Retinal pigment epithelial cell (primary cell): ENCODE measurements at regions not wholly inside any gene's neighbourhood (a gene's known extent, or its start where the extent isn't known, plus 50 kb on each side); places are given as distances from the start of the nearest gene placed in this dataset.
"Not testable (repeated sequence)": the region's sequence is repeated elsewhere in the genome, so short reads cannot be mapped to it uniquely, and the experiment has no call there.

ENCODE experiments used
- DNase-seq: peaks from one replicate; pipeline ENCODE4 v3.0.0-alpha.2; 2010; ENCODE audit warnings: low read depth
- H3K4me3 ChIP-seq: 2 replicates; pipeline ENCODE4 v1.5.1; 2011; ENCODE audit warnings: mild to moderate bottlenecking, low read length, control low read depth, moderate library complexity
- TF ChIP-seq, protein P1 (sequence below): conservative IDR thresholded peaks from 2 replicates; pipeline ENCODE4 v1.5.1; 2011; ENCODE audit warnings: low read depth, low read length, control low read depth, inconsistent platforms

DNA sequence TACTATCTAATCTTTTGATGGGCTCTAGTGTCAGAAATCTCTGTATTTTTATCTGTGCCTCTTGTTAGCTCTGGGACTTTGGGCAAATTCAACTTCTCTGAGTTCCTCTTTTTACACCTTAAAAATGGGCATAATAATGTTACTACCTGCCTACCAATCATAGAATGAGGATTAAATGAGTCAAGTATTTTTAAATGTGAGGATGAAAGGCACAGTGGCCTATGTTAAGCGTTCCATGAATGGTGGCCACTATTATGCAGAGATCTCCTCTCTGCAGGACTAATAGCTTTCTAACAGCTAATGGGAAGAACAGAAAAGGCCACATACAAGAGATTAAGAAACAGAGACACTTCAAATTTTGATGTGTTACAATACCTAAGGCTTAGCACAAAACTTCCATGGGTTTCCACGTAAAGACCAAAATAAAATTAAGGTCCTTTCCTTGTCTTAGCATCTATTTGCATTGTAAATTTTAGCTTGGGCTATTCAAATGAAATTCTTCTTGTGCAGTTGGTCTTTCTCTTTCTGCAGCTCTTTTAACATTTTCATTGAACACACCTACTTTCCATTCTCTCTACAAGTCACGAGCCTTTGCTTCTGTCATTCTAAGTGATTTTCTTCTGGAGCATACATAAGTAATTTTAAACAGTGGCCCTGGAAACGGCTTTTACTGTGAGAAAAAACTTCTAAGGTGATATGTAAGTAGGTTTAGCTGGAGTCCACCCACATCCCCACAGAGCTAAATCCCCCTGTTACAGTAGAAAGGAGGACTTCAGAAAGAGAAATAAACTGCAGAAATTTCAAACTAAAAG, 117.9 kb upstream of the MED14 start:
- H3K4me3 ChIP-seq = no peak overlapping the region
- TF ChIP-seq, protein P1, sequence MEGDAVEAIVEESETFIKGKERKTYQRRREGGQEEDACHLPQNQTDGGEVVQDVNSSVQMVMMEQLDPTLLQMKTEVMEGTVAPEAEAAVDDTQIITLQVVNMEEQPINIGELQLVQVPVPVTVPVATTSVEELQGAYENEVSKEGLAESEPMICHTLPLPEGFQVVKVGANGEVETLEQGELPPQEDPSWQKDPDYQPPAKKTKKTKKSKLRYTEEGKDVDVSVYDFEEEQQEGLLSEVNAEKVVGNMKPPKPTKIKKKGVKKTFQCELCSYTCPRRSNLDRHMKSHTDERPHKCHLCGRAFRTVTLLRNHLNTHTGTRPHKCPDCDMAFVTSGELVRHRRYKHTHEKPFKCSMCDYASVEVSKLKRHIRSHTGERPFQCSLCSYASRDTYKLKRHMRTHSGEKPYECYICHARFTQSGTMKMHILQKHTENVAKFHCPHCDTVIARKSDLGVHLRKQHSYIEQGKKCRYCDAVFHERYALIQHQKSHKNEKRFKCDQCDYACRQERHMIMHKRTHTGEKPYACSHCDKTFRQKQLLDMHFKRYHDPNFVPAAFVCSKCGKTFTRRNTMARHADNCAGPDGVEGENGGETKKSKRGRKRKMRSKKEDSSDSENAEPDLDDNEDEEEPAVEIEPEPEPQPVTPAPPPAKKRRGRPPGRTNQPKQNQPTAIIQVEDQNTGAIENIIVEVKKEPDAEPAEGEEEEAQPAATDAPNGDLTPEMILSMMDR = no peak
- no peak for DNase-seq

DNA sequence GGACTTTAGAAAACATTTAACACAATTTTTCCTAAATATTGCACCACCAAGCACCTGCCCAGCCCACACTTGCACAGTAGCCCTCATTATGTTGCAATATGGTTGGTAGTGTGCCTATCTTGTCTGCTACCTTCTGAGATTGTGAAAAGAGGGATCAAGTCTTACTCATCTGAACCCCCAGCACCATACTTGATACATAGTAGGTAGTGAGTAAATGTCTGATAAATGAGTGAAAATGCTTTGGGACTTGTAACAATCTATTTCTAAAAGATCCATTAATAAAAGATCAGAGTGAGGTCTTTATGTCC, 118.4 kb upstream of the MED14 start:
- no peak for DNase-seq
- H3K4me3 ChIP-seq = no peak overlapping the region
- TF ChIP-seq, protein P1 = no peak

- TF ChIP-seq, protein P1 = no peak
- H3K4me3 ChIP-seq = no peak overlapping the region
- no peak for DNase-seq
Observed at GRCh38 chrX:40854242-40854641, 118.9 kb upstream of the MED14 start.

GRCh38 chrX:40855411-40855810, 120.1 kb upstream of the MED14 start:
- H3K4me3 ChIP-seq = no peak overlapping the region
- no peak for DNase-seq
- TF ChIP-seq, protein P1 = no peak

- TF ChIP-seq, protein P1 = no peak
- DNase-seq = no peak
- no peak overlapping the region for H3K4me3 ChIP-seq
Observed at GRCh38 chrX:40855932-40856515, 120.7 kb upstream of the MED14 start.

- H3K4me3 ChIP-seq, DNase-seq: not testable (repeated sequence)
Observed at GRCh38 chrX:40861952-40862554, 126.7 kb upstream of the MED14 start.

DNA sequence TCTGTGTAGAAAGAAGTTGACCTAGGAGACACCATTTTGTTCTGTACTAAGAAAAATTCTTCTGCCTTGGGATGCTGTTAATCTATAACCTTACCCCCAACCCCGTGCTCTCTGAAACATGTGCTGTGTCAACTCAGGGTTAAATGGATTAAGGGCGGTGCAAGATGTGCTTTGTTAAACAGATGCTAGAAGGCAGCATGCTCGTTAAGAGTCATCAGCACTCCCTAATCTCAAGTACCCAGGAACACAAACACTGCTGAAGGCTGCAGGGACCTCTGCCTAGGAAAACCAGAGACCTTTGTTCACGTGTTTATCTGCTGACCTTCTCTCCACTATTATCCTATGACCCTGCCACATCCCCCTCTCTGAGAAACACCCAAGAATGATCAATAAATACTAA, 127.9 kb upstream of the MED14 start:
- DNase-seq, H3K4me3 ChIP-seq: not testable (repeated sequence)

- no peak overlapping the region for H3K4me3 ChIP-seq
- TF ChIP-seq, protein P1 = no peak
- no peak for DNase-seq
Observed at GRCh38 chrX:40863671-40864070, 128.3 kb upstream of the MED14 start.
